CD4-positive, alpha-beta T cell (primary cell): ENCODE measurements at regions not wholly inside any gene's neighbourhood (a gene's known extent, or its start where the extent isn't known, plus 50 kb on each side); places are given as distances from the start of the nearest gene placed in this dataset.
"Not testable (repeated sequence)": the region's sequence is repeated elsewhere in the genome, so short reads cannot be mapped to it uniquely, and the experiment has no call there.

Source experiments
- ATAC-seq: fragments of 200-7000 bp; cut with Tn5 transposase; one replicate; pipeline ENCODE4 v1.10.0; 2022; ENCODE audit warnings: mild to moderate bottlenecking; ENCODE audit not compliant: poor library complexity
- CTCF ChIA-PET: fragments of 350-600 bp; sonication (Branson Sonifier 250); formaldehyde crosslinking; loops from one replicate; lab custom pipeline; 2021; ENCODE audit warnings: antibody characterized with exemption, inconsistent platforms; lab: Charles Lee
- POLR2A ChIA-PET: fragments of 350-600 bp; sonication (Branson Sonifier 250); formaldehyde crosslinking; loops from one replicate; lab custom pipeline; 2021; ENCODE audit warnings: antibody characterized with exemption, inconsistent platforms; lab: Charles Lee
- DNase-seq, 14 experiments: peaks; one replicate each; pipeline ENCODE4 v3.0.0-alpha.2; 2013 to 2020; ENCODE audit warnings: mixed read lengths in 2 of 14
- H3K27ac ChIP-seq, 2 donors: one replicate each; pipeline versions ENCODE4 v1.5.1 to v1.7.0; 2013; ENCODE audit warnings: low read length in 2 of 2, low read depth in 1 of 2, mild to moderate bottlenecking in 1 of 2
- H3K27me3 ChIP-seq, 2 experiments: 1 replicate in 1 of 2; 2 replicates in 1 of 2; pipeline versions ENCODE4 v1.6.1 to v1.7.0; 2013; ENCODE audit warnings: low read length in 2 of 2, control low read depth in 1 of 2, mild to moderate bottlenecking in 1 of 2, moderate library complexity in 1 of 2; ENCODE audit not compliant: insufficient read depth in 2 of 2, control insufficient read depth in 1 of 2
- H3K36me3 ChIP-seq: one replicate; pipeline ENCODE4 v1.6.1; 2013; ENCODE audit warnings: low read length, control low read depth; ENCODE audit not compliant: insufficient read depth
- H3K4me1 ChIP-seq: one replicate; pipeline ENCODE4 v1.6.1; 2013; ENCODE audit warnings: low read length, control low read depth; ENCODE audit not compliant: insufficient read depth
- H3K4me3 ChIP-seq: one replicate; pipeline ENCODE4 v1.5.1; 2013; ENCODE audit warnings: mild to moderate bottlenecking, low read length, moderate library complexity
- H3K9me3 ChIP-seq, 2 experiments: 1 replicate in 1 of 2; 2 replicates in 1 of 2; pipeline versions ENCODE4 v1.6.1 to v1.7.0; 2013; ENCODE audit warnings: low read length in 2 of 2, mild to moderate bottlenecking in 2 of 2, control low read depth in 1 of 2, moderate library complexity in 1 of 2; ENCODE audit not compliant: control insufficient read depth in 1 of 2, insufficient read depth in 1 of 2
- H3K27ac Mint-ChIP-seq: one replicate; pipeline ENCODE4 v1.8.0; 2020; ENCODE audit warnings: mixed read lengths
- H3K27me3 Mint-ChIP-seq: one replicate; pipeline ENCODE4 v1.8.0; 2021; ENCODE audit warnings: mixed read lengths
- H3K36me3 Mint-ChIP-seq: one replicate; pipeline ENCODE4 v1.8.0; 2021; ENCODE audit warnings: low read depth, mixed read lengths
- H3K4me1 Mint-ChIP-seq: one replicate; pipeline ENCODE4 v1.8.0; 2021; ENCODE audit warnings: low read depth, mixed read lengths
- H3K4me3 Mint-ChIP-seq: one replicate; pipeline ENCODE4 v1.8.0; 2020; ENCODE audit warnings: mild to moderate bottlenecking, mixed read lengths
- H3K9me3 Mint-ChIP-seq: one replicate; pipeline ENCODE4 v1.8.0; 2020; ENCODE audit warnings: mixed read lengths
- CTCF ChIP-seq: fragments of 200-600 bp; IDR thresholded peaks from one replicate; pipeline ENCODE4 v1.8.0; 2022; ENCODE audit warnings: antibody characterized with exemption, mild to moderate bottlenecking
- intact Hi-C, 2 experiments: fragments of 100-400 bp; cut with DNase I in 1 of 2; cut with micrococcal nuclease in 1 of 2; formaldehyde crosslinking; loops; one replicate each; pipeline versions ENCODE4 v1.15.1 to v1.9.0; 2023 to 2025; cut with DNase I, micrococcal nuclease

GRCh38 chr7:65301007-65301406 is 72.6 kb upstream of the ZNF92 start:
- TF ChIP-seq CTCF = no peak
- DNase-seq (no peak), ATAC-seq (no peak)
- Mint-ChIP-seq H3K27ac (no peak overlapping the region), H3K27me3 (peaks cover 30% of the 10 kb centered on the region), H3K4me1 (no peaks in the 10 kb centered on the region), H3K4me3 (no peak overlapping the region), H3K36me3 (no peaks in the 10 kb centered on the region), H3K9me3 (no peaks in the 10 kb centered on the region)
- Histone ChIP-seq H3K27me3 (peaks cover 3% of the 10 kb centered on the region in 2 experiments), H3K27ac (no peak overlapping the region), H3K36me3 (no peaks in the 10 kb centered on the region), H3K9me3 (no peaks in the 10 kb centered on the region), H3K4me3 (no peak overlapping the region), H3K4me1 (no peaks in the 10 kb centered on the region)
- CTCF ChIA-PET = no interaction called here
- intact Hi-C loops = loop anchor here in 1 of 2 experiments (10.0 kb wide), 1 partner anchor 666 kb away; no protein-coding TSS in a partner anchor
- POLR2A ChIA-PET = no interaction called here

GRCh38 chr7:65295409-65295808 is 78.2 kb upstream of the ZNF92 start:
- Mint-ChIP-seq H3K4me1 (no peaks in the 10 kb centered on the region), H3K27me3 (peaks cover 7% of the 10 kb centered on the region), H3K27ac (no peak overlapping the region), H3K4me3 (no peak overlapping the region), H3K9me3 (no peaks in the 10 kb centered on the region), H3K36me3 (no peaks in the 10 kb centered on the region)
- ChIA-PET CTCF (no interaction called here), POLR2A (no interaction called here)
- Histone ChIP-seq H3K27me3 (peaks cover under 1 to 3% of the 10 kb centered on the region in 2 experiments), H3K9me3 (no peaks in the 10 kb centered on the region), H3K36me3 (no peaks in the 10 kb centered on the region), H3K27ac (no peak overlapping the region), H3K4me1 (no peaks in the 10 kb centered on the region), H3K4me3 (no peak overlapping the region)
- no peak for TF ChIP-seq CTCF
- DNase-seq (no peak), ATAC-seq (no peak)
- intact Hi-C loops = no loop called here

GRCh38 chr7:65290340-65290739 is 83.3 kb upstream of the ZNF92 start:
- H3K4me1 Mint-ChIP-seq, H3K36me3 ChIP-seq, H3K9me3 Mint-ChIP-seq, POLR2A ChIA-PET, H3K27ac Mint-ChIP-seq, H3K9me3 ChIP-seq, DNase-seq, CTCF ChIA-PET, H3K27me3 Mint-ChIP-seq, intact Hi-C loops, H3K27me3 ChIP-seq, H3K4me3 ChIP-seq, H3K4me3 Mint-ChIP-seq, H3K27ac ChIP-seq, H3K4me1 ChIP-seq, H3K36me3 Mint-ChIP-seq, ATAC-seq: not testable (repeated sequence)

- no peaks in the 10 kb centered on the region for H3K9me3 ChIP-seq
- Mint-ChIP-seq H3K27me3 (peaks cover 2% of the 10 kb centered on the region), H3K4me3 (no peak overlapping the region), H3K27ac (no peak overlapping the region), H3K4me1 (no peaks in the 10 kb centered on the region), H3K36me3 (no peaks in the 10 kb centered on the region), H3K9me3 (peaks cover 4% of the 10 kb centered on the region)
- TF ChIP-seq CTCF = no peak
- H3K27ac ChIP-seq = no peak overlapping the region
- intact Hi-C loops = no loop called here
- ChIA-PET POLR2A (no interaction called here), CTCF (no interaction called here)
- ATAC-seq (no peak), DNase-seq (no peak)
- no peaks in the 10 kb centered on the region for H3K27me3 ChIP-seq
- H3K4me1 ChIP-seq = no peaks in the 10 kb centered on the region
- H3K4me3 ChIP-seq = no peak overlapping the region
- H3K36me3 ChIP-seq = no peaks in the 10 kb centered on the region
These were observed 86.6 kb upstream of the ZNF92 start for GRCh38 chr7:65287023-65287422.
